Thymus (tissue), 11 donors: ENCODE measurements at regions not wholly inside any gene's neighbourhood (a gene's known extent, or its start where the extent isn't known, plus 50 kb on each side); places are given as distances from the start of the nearest gene placed in this dataset.

Experiments
- DNase-seq, 9 donors: peaks; one replicate each; pipeline ENCODE4 v3.0.0-alpha.2; 2013; ENCODE audit warnings: low spot score in 9 of 9, low read depth in 6 of 9, missing footprints in 1 of 9
- H3K27ac ChIP-seq, 2 donors: one replicate each; pipeline ENCODE4 v1.5.1; 2013; ENCODE audit warnings: control low read depth in 1 of 2, low read depth in 1 of 2, low read length in 1 of 2, mild to moderate bottlenecking in 1 of 2, moderate library complexity in 1 of 2
- H3K27me3 ChIP-seq, 2 donors: one replicate each; pipeline ENCODE4 v1.5.1; 2013; ENCODE audit warnings: low read length in 1 of 2; ENCODE audit not compliant: control insufficient read depth in 2 of 2, insufficient read depth in 1 of 2
- H3K36me3 ChIP-seq, 2 donors: one replicate each; pipeline ENCODE4 v1.5.1; 2013; ENCODE audit warnings: low read length in 1 of 2, mild to moderate bottlenecking in 1 of 2, moderate library complexity in 1 of 2; ENCODE audit not compliant: control insufficient read depth in 2 of 2, insufficient read depth in 2 of 2
- H3K4me1 ChIP-seq, 2 donors: one replicate each; pipeline ENCODE4 v1.5.1; 2013; ENCODE audit warnings: low read length in 2 of 2; ENCODE audit not compliant: control insufficient read depth in 2 of 2, insufficient read depth in 2 of 2
- H3K4me3 ChIP-seq, 2 donors: one replicate each; pipeline ENCODE4 v1.5.1; 2013; ENCODE audit warnings: low read length in 2 of 2, control low read depth in 1 of 2, mild to moderate bottlenecking in 1 of 2
- H3K9me3 ChIP-seq, 2 donors: one replicate each; pipeline ENCODE4 v1.5.1; 2013; ENCODE audit warnings: low read length in 1 of 2, mild to moderate bottlenecking in 1 of 2; ENCODE audit not compliant: control insufficient read depth in 2 of 2, insufficient read depth in 1 of 2
- WGBS: extraction: QIAGEN DNeasy Blood & Tissue Kit; methylation state at CpG from one replicate; pipeline ENCODE4 v1.1.7; 2013; 5-methylcytosine and 5-hydroxymethylcytosine counted together
- donor health status: healthy.

- Histone ChIP-seq H3K27me3 (no peaks in the 10 kb centered on the region), H3K27ac (no peak overlapping the region), H3K4me1 (no peaks in the 10 kb centered on the region), H3K4me3 (no peak overlapping the region), H3K9me3 (no peaks in the 10 kb centered on the region), H3K36me3 (no peaks in the 10 kb centered on the region)
- no peak for DNase-seq
- WGBS: 99% methylated on average over 2 of the region's 2 CpGs
Measured at GRCh38 chr15:25930931-25931330, 67.8 kb upstream of the ATP10A start.
